Mammary epithelial cell (primary cell): ENCODE measurements at regions not wholly inside any gene's neighbourhood (a gene's known extent, or its start where the extent isn't known, plus 50 kb on each side); places are given as distances from the start of the nearest gene placed in this dataset.

Experiments used
- CTCF ChIP-seq, 2 donors: IDR thresholded peaks in 1 of 2; conservative IDR thresholded peaks in 1 of 2; 2 replicates each; pipeline ENCODE4 v1.5.1; 2011 to 2012; ENCODE audit warnings: inconsistent platforms in 2 of 2, low read length in 2 of 2, mild to moderate bottlenecking in 2 of 2, control low read depth in 1 of 2, low read depth in 1 of 2; ENCODE audit not compliant: insufficient read depth in 1 of 2; ENCODE audit errors: extremely low read depth in 1 of 2
- EZH2 ChIP-seq: IDR thresholded peaks from 2 replicates; pipeline ENCODE4 v1.6.1; 2012; ENCODE audit warnings: low read length, inconsistent platforms, borderline replicate concordance

- TF ChIP-seq CTCF (conservative IDR thresholded peaks at IDR 0.05 in 1 of 2, IDR thresholded peaks at IDR 0.05 in 1 of 2; ENCODE audit: extremely low read depth in 1 of 2, insufficient read depth in 1 of 2, low read depth in 1 of 2, low read length in 2 of 2) (no peak), EZH2 (no peak)
Observed at GRCh38 chr11:15336021-15336420, 221.3 kb downstream of the INSC start.
